Loucy (cell line): ENCODE measurements at regions not wholly inside any gene's neighbourhood (a gene's known extent, or its start where the extent isn't known, plus 50 kb on each side); places are given as distances from the start of the nearest gene placed in this dataset.
"Not testable (repeated sequence)": the region's sequence is repeated elsewhere in the genome, so short reads cannot be mapped to it uniquely, and the experiment has no call there.

Experiments used
- H2AFZ ChIP-seq: fragments of 200-600 bp; sonication (generic); 2 replicates; pipeline ENCODE4 v1.6.0; 2016; ENCODE audit warnings: antibody characterized with exemption, mild to moderate bottlenecking, low read length, moderate library complexity
- H3F3A ChIP-seq: fragments of 200-600 bp; 2 replicates; pipeline ENCODE4 v1.6.0; 2016; ENCODE audit warnings: antibody characterized with exemption, low read depth, mild to moderate bottlenecking
- H3K27me3 ChIP-seq: fragments of 200-600 bp; sonication (generic); 2 replicates; pipeline ENCODE4 v1.6.1; 2014; ENCODE audit warnings: low read length, mild to moderate bottlenecking; ENCODE audit not compliant: insufficient read depth, poor library complexity, severe bottlenecking
- H3K36me3 ChIP-seq: fragments of 200-600 bp; sonication (generic); 2 replicates; pipeline ENCODE4 v1.6.1; 2016; ENCODE audit warnings: low read length; ENCODE audit not compliant: insufficient read depth
- H3K4me1 ChIP-seq: fragments of 200-600 bp; sonication (generic); 2 replicates; pipeline ENCODE4 v1.5.1; 2014; ENCODE audit warnings: low read length, mild to moderate bottlenecking; ENCODE audit not compliant: insufficient read depth, poor library complexity, severe bottlenecking
- H3K4me2 ChIP-seq: fragments of 200-600 bp; sonication (generic); 2 replicates; pipeline ENCODE4 v1.6.0; 2014; ENCODE audit warnings: antibody characterized with exemption, low read length, low read depth, mild to moderate bottlenecking; ENCODE audit not compliant: poor library complexity, severe bottlenecking
- H3K4me3 ChIP-seq: fragments of 200-600 bp; sonication (generic); 2 replicates; pipeline ENCODE4 v1.5.1; 2014; ENCODE audit warnings: low read length, mild to moderate bottlenecking, mixed read lengths; ENCODE audit not compliant: poor library complexity, severe bottlenecking
- H3K79me2 ChIP-seq: fragments of 200-600 bp; sonication (generic); 2 replicates; pipeline ENCODE4 v1.6.1; 2014; ENCODE audit warnings: low read length; ENCODE audit not compliant: insufficient read depth
- H3K9ac ChIP-seq: fragments of 200-600 bp; sonication (generic); 2 replicates; pipeline ENCODE4 v1.6.0; 2014; ENCODE audit warnings: mild to moderate bottlenecking, low read depth, low read length, moderate library complexity; ENCODE audit not compliant: poor library complexity, severe bottlenecking
- H3K9me2 ChIP-seq: fragments of 200-600 bp; sonication (generic); replicated peaks from 2 replicates; pipeline ENCODE4 v1.6.1; 2016; ENCODE audit warnings: low read depth, low read length, mixed read lengths
- H3K9me3 ChIP-seq: fragments of 200-600 bp; sonication (generic); 2 replicates; pipeline ENCODE4 v1.6.1; 2014; ENCODE audit warnings: mild to moderate bottlenecking, antibody characterized with exemption, low read length, low read depth; ENCODE audit not compliant: insufficient read depth
- H4K20me1 ChIP-seq: fragments of 200-600 bp; sonication (generic); 2 replicates; pipeline ENCODE4 v1.6.0; 2014; ENCODE audit warnings: antibody characterized with exemption, low read length, mild to moderate bottlenecking; ENCODE audit not compliant: insufficient read depth, poor library complexity, severe bottlenecking

GRCh38 chr15:20188611-20189010 is 353.0 kb downstream of the GOLGA6L6 start:
- not testable (repeated sequence) for H3K79me2 ChIP-seq, H4K20me1 ChIP-seq, H3K27me3 ChIP-seq, H2AFZ ChIP-seq, H3K4me2 ChIP-seq, H3K4me1 ChIP-seq, H3K9me3 ChIP-seq, H3K36me3 ChIP-seq, H3K9me2 ChIP-seq, H3F3A ChIP-seq, H3K9ac ChIP-seq, H3K4me3 ChIP-seq

- H3K27me3 ChIP-seq, H3K4me3 ChIP-seq, H3K9ac ChIP-seq, H3K36me3 ChIP-seq, H3K9me2 ChIP-seq, H3K4me2 ChIP-seq, H3K79me2 ChIP-seq, H2AFZ ChIP-seq, H3K4me1 ChIP-seq, H3F3A ChIP-seq, H3K9me3 ChIP-seq, H4K20me1 ChIP-seq: not testable (repeated sequence)
These were observed 353.9 kb downstream of the GOLGA6L6 start for GRCh38 chr15:20187370-20188355.

- not testable (repeated sequence) for H3K9me2 ChIP-seq, H2AFZ ChIP-seq, H3K4me2 ChIP-seq, H3K4me3 ChIP-seq, H3K4me1 ChIP-seq, H3K36me3 ChIP-seq, H3K27me3 ChIP-seq, H3K79me2 ChIP-seq, H3F3A ChIP-seq, H4K20me1 ChIP-seq, H3K9ac ChIP-seq, H3K9me3 ChIP-seq
These were observed 356.7 kb downstream of the GOLGA6L6 start for GRCh38 chr15:20184879-20185278.

GRCh38 chr15:20168221-20168620 is 373.4 kb downstream of the GOLGA6L6 start:
- not testable (repeated sequence) for H3K9me2 ChIP-seq, H3K9ac ChIP-seq, H3K79me2 ChIP-seq, H3K9me3 ChIP-seq, H3K27me3 ChIP-seq, H3K4me3 ChIP-seq, H4K20me1 ChIP-seq, H3F3A ChIP-seq, H2AFZ ChIP-seq, H3K4me2 ChIP-seq, H3K4me1 ChIP-seq, H3K36me3 ChIP-seq

- H3F3A ChIP-seq, H3K4me1 ChIP-seq, H3K4me3 ChIP-seq, H3K36me3 ChIP-seq, H4K20me1 ChIP-seq, H3K9ac ChIP-seq, H3K9me2 ChIP-seq, H3K9me3 ChIP-seq, H3K27me3 ChIP-seq, H3K4me2 ChIP-seq, H3K79me2 ChIP-seq, H2AFZ ChIP-seq: not testable (repeated sequence)
These were observed 388.1 kb downstream of the GOLGA6L6 start for GRCh38 chr15:20153528-20153927.

- H2AFZ ChIP-seq, H3K36me3 ChIP-seq, H3F3A ChIP-seq, H3K27me3 ChIP-seq, H4K20me1 ChIP-seq, H3K4me1 ChIP-seq, H3K4me3 ChIP-seq, H3K79me2 ChIP-seq, H3K9me3 ChIP-seq, H3K9me2 ChIP-seq, H3K4me2 ChIP-seq, H3K9ac ChIP-seq: not testable (repeated sequence)
These were observed 392.9 kb downstream of the GOLGA6L6 start for GRCh38 chr15:20148679-20149078.

- H3K9ac ChIP-seq, H3K4me1 ChIP-seq, H3K9me3 ChIP-seq, H3K27me3 ChIP-seq, H4K20me1 ChIP-seq, H3K36me3 ChIP-seq, H2AFZ ChIP-seq, H3K79me2 ChIP-seq, H3F3A ChIP-seq, H3K9me2 ChIP-seq, H3K4me3 ChIP-seq, H3K4me2 ChIP-seq: not testable (repeated sequence)
These were observed 393.6 kb downstream of the GOLGA6L6 start for GRCh38 chr15:20148008-20148407.
